ENCODE measurements at regions not wholly inside any gene's neighbourhood (a gene's known extent, or its start where the extent isn't known, plus 50 kb on each side); places are given as distances from the start of the nearest gene placed in this dataset.
"Not testable (repeated sequence)": the region's sequence is repeated elsewhere in the genome, so short reads cannot be mapped to it uniquely, and the experiment has no call there.

DNA sequence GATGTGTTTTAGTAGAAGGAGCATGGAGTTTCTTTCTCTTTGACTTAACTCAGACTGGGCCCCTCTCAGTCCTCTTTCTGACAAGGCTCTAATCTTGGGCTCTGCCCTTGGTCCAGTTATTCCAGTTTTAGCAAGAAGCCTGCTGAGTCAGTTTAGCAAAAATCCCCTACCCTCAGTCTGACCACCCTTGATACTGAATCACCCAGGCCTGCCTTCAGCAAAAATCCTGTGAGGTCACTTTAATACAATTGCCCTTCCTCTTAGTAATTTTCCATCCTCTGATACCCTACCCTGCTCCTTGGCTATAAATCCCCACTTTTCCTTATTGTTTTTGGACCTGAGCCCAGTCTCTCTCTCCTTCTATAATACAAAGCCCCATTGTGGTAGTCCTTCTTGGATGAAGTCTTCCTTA, 326.7 kb upstream of the NOX3 start:
- no peak for DNase-seq (ENCODE audit: low read depth, low spot score)
- Histone ChIP-seq H3K9me3 (ENCODE audit: low read depth, low read length) (no peaks in the 10 kb centered on the region), H3K27ac (no peak overlapping the region), H3K4me3 (no peak overlapping the region), H3K36me3 (ENCODE audit: insufficient read depth, low read length) (no peaks in the 10 kb centered on the region), H3K9ac (ENCODE audit: insufficient read length) (no peak overlapping the region)
- TF ChIP-seq EZH2 (IDR thresholded peaks at IDR 0.05) (no peak), FOXP2 (optimal IDR thresholded peaks at IDR 0.05; ENCODE audit: control extremely low read depth, extremely low read length, insufficient read depth) (no peak), POLR2AphosphoS5 (IDR thresholded peaks at IDR 0.05; ENCODE audit: borderline replicate concordance, low read depth, low read length) (no peak)

DNA sequence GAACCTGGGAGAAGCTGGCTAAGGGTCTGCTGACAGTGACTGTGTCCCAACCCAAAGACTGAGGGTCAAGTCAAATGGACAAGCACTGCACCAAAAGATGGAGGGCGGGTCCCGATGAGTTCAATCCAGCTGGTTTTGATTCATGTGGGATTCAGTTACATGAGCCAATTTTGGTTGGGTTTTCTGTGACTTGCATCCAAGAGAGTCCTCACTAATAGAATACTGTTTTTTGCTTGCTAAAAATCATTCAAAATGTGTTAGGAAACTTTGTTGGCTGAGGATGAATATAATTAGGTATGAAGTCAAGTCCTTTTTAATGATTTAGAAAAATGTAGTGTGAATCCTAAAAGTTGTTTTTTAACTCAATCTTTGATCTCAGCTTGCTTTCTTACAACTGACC, 323.8 kb upstream of the NOX3 start:
- Histone ChIP-seq H3K4me3 (no peak overlapping the region), H3K27ac (no peak overlapping the region), H3K9ac (ENCODE audit: insufficient read length) (no peak overlapping the region), H3K36me3 (ENCODE audit: insufficient read depth, low read length) (no peaks in the 10 kb centered on the region), H3K9me3 (ENCODE audit: low read depth, low read length) (no peaks in the 10 kb centered on the region)
- no peak for DNase-seq (ENCODE audit: low read depth, low spot score)
- TF ChIP-seq POLR2AphosphoS5 (IDR thresholded peaks at IDR 0.05; ENCODE audit: borderline replicate concordance, low read depth, low read length) (no peak), FOXP2 (optimal IDR thresholded peaks at IDR 0.05; ENCODE audit: control extremely low read depth, extremely low read length, insufficient read depth) (no peak)

DNA sequence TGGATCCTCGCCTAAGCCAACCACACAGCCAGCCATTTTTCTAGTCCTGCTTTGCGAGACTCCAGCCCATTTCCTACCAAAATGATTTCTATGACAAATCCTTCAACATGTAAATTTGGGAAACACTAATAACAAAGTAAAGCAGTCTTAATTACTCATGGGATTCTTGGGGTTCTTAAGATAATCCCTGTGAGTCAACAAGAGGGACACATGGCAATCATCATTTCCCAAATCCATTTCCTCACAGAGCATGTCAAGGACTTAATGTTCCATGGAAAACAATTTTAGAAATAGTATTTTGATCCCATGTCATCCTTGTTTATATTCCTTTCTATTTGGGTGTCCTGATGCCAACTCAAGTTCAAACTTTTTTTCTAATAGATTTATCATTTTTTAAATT, 322.7 kb upstream of the NOX3 start:
- Histone ChIP-seq H3K4me3 (no peak overlapping the region), H3K9ac (ENCODE audit: insufficient read length) (no peak overlapping the region), H3K27ac (no peak overlapping the region), H3K9me3 (ENCODE audit: low read depth, low read length) (no peaks in the 10 kb centered on the region), H3K36me3 (ENCODE audit: insufficient read depth, low read length) (no peaks in the 10 kb centered on the region)
- TF ChIP-seq POLR2AphosphoS5 (IDR thresholded peaks at IDR 0.05; ENCODE audit: borderline replicate concordance, low read depth, low read length) = no peak
- no peak for TF ChIP-seq FOXP2 (optimal IDR thresholded peaks at IDR 0.05; ENCODE audit: control extremely low read depth, extremely low read length, insufficient read depth)
- no peak for TF ChIP-seq EZH2 (IDR thresholded peaks at IDR 0.05)
- no peak for DNase-seq (ENCODE audit: low read depth, low spot score)

GRCh38 chr6:155771822-155772221, 316.2 kb upstream of the NOX3 start:
- no peak overlapping the region for H3K27ac ChIP-seq

DNA sequence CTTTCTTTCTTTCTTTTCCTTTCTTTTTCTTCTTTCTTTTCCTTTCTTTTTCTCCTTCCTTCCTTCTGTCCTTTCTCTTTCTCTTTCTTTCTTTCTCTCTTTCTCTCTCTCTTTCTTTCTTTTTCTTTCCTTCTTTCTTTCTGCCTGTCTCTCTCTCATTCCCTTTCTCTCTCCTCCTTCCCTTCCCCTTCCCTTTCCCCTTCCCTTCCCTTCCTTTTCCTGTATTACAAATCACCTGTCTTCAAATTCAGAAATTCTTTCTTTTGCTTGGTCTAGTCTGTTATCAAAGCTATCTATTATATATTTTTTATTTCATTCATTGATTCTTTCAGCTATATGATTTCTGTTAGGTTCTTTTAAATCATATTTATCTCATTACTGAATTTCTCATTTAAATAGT, 315.2 kb upstream of the NOX3 start:
- no peak overlapping the region for H3K9ac ChIP-seq (ENCODE audit: insufficient read length)
- TF ChIP-seq EZH2 (IDR thresholded peaks at IDR 0.05) (no peak), FOXP2 (optimal IDR thresholded peaks at IDR 0.05; ENCODE audit: control extremely low read depth, extremely low read length, insufficient read depth) (no peak), POLR2AphosphoS5 (IDR thresholded peaks at IDR 0.05; ENCODE audit: borderline replicate concordance, low read depth, low read length) (no peak)
- H3K27ac ChIP-seq = no peak overlapping the region
- H3K9me3 ChIP-seq (ENCODE audit: low read depth, low read length) = no peaks in the 10 kb centered on the region
- no peak overlapping the region for H3K4me3 ChIP-seq
- no peaks in the 10 kb centered on the region for H3K36me3 ChIP-seq (ENCODE audit: insufficient read depth, low read length)
- no peak for DNase-seq (ENCODE audit: low read depth, low spot score)

More at GRCh38 chr6:155771822-155772221, 316.2 kb upstream of the NOX3 start:
- Histone ChIP-seq H3K36me3 (ENCODE audit: insufficient read depth, low read length) (no peaks in the 10 kb centered on the region), H3K9ac (ENCODE audit: insufficient read length) (no peak overlapping the region), H3K4me3 (no peak overlapping the region), H3K9me3 (ENCODE audit: low read depth, low read length) (no peaks in the 10 kb centered on the region)
- TF ChIP-seq EZH2 (IDR thresholded peaks at IDR 0.05) = no peak
- DNase-seq (ENCODE audit: low read depth, low spot score) = no peak

DNA sequence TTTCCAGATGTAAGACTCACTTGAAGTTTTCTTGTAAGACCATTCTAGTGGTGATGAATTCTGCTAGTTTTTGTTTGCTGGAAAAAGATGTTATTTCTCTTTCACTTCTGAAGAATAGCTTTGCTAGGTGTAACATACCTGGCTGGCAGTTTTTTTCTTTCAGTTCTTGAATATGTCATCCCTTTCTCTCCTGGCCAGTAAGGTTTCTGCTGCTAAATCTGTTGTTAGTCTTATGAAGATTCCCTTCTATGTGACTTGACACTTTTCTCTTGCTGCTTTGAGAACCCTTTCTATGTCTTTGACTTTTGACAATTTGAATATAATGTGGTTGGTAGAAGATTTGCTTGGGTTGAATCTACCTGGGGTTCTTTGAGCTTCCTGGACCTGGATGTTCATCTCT, 314.7 kb upstream of the NOX3 start:
- TF ChIP-seq POLR2AphosphoS5 (IDR thresholded peaks at IDR 0.05; ENCODE audit: borderline replicate concordance, low read depth, low read length) = no peak
- no peak for TF ChIP-seq FOXP2 (optimal IDR thresholded peaks at IDR 0.05; ENCODE audit: control extremely low read depth, extremely low read length, insufficient read depth)
- TF ChIP-seq EZH2 (IDR thresholded peaks at IDR 0.05) = no peak
- H3K27ac ChIP-seq = no peak overlapping the region
- DNase-seq (ENCODE audit: low read depth, low spot score) = no peak
- no peak overlapping the region for H3K9ac ChIP-seq (ENCODE audit: insufficient read length)
- H3K36me3 ChIP-seq (ENCODE audit: insufficient read depth, low read length) = no peaks in the 10 kb centered on the region
- H3K4me3 ChIP-seq = no peak overlapping the region
- H3K9me3 ChIP-seq (ENCODE audit: low read depth, low read length) = no peaks in the 10 kb centered on the region

DNA sequence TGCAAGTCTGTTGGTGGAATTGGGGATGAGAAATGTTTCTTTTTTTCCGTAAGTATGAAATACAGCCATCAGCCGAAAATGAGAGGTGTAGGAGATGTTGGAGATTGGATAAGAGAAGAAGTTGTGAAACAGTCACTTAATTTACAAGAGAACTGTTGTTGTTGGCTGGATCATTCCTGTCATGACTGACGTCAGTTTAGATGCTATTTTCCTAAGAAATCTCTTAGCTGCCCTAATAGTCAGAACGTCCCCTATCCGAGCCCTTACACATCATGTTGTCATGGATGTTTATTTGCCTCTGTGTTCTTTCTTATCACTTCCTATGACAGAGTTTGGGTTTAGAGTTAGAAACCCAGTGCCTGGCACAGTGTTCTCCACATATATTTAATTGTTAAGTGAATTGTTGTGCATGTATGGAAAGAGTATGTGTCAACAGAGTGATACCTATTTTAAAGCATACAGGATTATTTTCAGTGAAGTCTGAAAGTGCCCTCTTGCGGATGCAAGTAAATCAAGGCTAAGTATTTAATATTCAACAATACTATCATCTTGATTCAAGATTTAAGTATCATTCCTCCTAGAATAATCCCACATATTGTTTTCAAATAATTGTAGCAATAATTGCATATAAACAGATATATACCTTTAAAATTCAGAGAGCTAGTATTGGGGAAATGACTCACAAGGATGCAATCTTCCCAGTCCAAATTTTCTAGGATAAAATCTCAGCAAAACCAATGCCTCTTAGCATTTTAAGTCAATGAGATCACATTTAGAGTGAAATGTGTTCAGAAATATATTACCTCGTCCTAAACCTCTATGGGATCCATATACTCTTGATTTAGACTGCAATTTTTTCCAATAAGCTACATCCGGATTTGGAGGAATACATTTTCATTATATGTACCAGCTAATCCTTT, 309.9 kb upstream of the NOX3 start:
- DNase-seq (ENCODE audit: low read depth, low spot score) = no peak
- Histone ChIP-seq H3K27ac (no peak overlapping the region), H3K4me3 (no peak overlapping the region), H3K9me3 (ENCODE audit: low read depth, low read length) (no peaks in the 10 kb centered on the region), H3K36me3 (ENCODE audit: insufficient read depth, low read length) (no peaks in the 10 kb centered on the region), H3K9ac (ENCODE audit: insufficient read length) (no peak overlapping the region)
- TF ChIP-seq POLR2AphosphoS5 (IDR thresholded peaks at IDR 0.05; ENCODE audit: borderline replicate concordance, low read depth, low read length) (no peak), FOXP2 (optimal IDR thresholded peaks at IDR 0.05; ENCODE audit: control extremely low read depth, extremely low read length, insufficient read depth) (no peak), EZH2 (IDR thresholded peaks at IDR 0.05) (no peak)

DNA sequence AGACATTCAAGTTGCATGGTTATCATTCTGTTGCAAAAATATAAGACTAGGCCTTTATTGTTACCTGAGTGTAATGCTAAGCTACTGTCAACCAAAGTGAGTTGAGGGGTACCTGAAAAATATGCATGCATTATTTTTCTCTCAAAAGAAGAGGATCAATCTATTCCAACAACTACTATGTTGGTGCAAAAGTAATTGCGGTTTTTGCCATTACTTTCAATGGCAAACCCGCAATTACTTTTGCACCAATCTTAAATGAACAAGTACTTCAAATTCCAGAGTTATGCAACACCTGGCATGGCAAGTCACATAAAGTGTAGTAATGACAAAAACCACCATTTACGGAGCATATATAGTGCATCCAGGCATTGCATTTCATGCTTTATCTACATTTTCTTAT, 307.0 kb upstream of the NOX3 start:
- no peak for DNase-seq (ENCODE audit: low read depth, low spot score)
- Histone ChIP-seq H3K9ac (ENCODE audit: insufficient read length) (no peak overlapping the region), H3K4me3 (no peak overlapping the region), H3K9me3 (ENCODE audit: low read depth, low read length) (no peaks in the 10 kb centered on the region), H3K27ac (no peak overlapping the region), H3K36me3 (ENCODE audit: insufficient read depth, low read length) (no peaks in the 10 kb centered on the region)
- TF ChIP-seq FOXP2 (optimal IDR thresholded peaks at IDR 0.05; ENCODE audit: control extremely low read depth, extremely low read length, insufficient read depth) = no peak
- no peak for TF ChIP-seq POLR2AphosphoS5 (IDR thresholded peaks at IDR 0.05; ENCODE audit: borderline replicate concordance, low read depth, low read length)

- no peak for DNase-seq (ENCODE audit: low read depth, low spot score)
- no peak overlapping the region for H3K9ac ChIP-seq (ENCODE audit: insufficient read length)
- H3K4me3 ChIP-seq = no peak overlapping the region
- TF ChIP-seq EZH2 (IDR thresholded peaks at IDR 0.05) (no peak), FOXP2 (optimal IDR thresholded peaks at IDR 0.05; ENCODE audit: control extremely low read depth, extremely low read length, insufficient read depth) (no peak), POLR2AphosphoS5 (IDR thresholded peaks at IDR 0.05; ENCODE audit: borderline replicate concordance, low read depth, low read length) (no peak)
- H3K9me3 ChIP-seq (ENCODE audit: low read depth, low read length) = no peaks in the 10 kb centered on the region
- no peaks in the 10 kb centered on the region for H3K36me3 ChIP-seq (ENCODE audit: insufficient read depth, low read length)
- H3K27ac ChIP-seq = peak overlapping the region; percentile 21
These were observed 299.8 kb upstream of the NOX3 start for GRCh38 chr6:155755452-155755851.

DNA sequence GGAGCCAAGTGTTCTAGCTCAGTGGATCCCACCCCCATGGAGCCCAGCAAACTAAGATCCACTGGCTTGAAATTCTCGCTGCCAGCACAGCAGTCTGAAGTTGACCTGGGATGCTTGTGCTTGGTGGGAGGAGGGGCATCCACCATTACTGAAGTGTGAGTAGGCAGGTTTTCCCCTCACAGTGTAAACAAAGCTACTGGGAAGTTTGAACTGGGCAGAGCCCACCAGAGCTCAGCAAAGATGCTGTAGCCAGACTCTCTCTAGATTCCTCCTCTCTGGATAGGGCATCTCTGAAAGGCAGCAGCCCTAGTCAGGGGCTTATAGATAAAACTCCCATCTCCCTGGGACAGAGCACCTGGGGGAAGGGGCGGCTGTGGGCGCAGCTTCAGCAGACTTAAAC, 293.1 kb upstream of the NOX3 start:
- not testable (repeated sequence) for H3K9me3 ChIP-seq (ENCODE audit: low read depth, low read length); H3K36me3 ChIP-seq (ENCODE audit: insufficient read depth, low read length); DNase-seq (ENCODE audit: low read depth, low spot score); H3K9ac ChIP-seq (ENCODE audit: insufficient read length); H3K4me3 ChIP-seq; H3K27ac ChIP-seq

Data from SK-N-MC (cell line).